GM21717 (cell line): ENCODE measurements at regions not wholly inside any gene's neighbourhood (a gene's known extent, or its start where the extent isn't known, plus 50 kb on each side); places are given as distances from the start of the nearest gene placed in this dataset.
"Not testable (repeated sequence)": the region's sequence is repeated elsewhere in the genome, so short reads cannot be mapped to it uniquely, and the experiment has no call there.

Experiments used
- ATAC-seq: cut with Tn5 transposase; IDR thresholded peaks from one replicate; pipeline ENCODE4 v1.9.1; 2021; ENCODE audit warnings: mild to moderate bottlenecking, moderate library complexity; ENCODE audit not compliant: unreplicated experiment

- ATAC-seq = no peak
Observed at GRCh38 chr13:104657196-104657595, 1591.0 kb upstream of the SLC10A2 start.

GRCh38 chr13:104650431-104650830 is 1584.2 kb upstream of the SLC10A2 start:
- no peak for ATAC-seq

- ATAC-seq = no peak
Observed at GRCh38 chr13:104648291-104648690, 1582.1 kb upstream of the SLC10A2 start.

GRCh38 chr13:104645786-104646185 is 1579.6 kb upstream of the SLC10A2 start:
- no peak for ATAC-seq

- ATAC-seq = no peak
Observed at GRCh38 chr13:104641309-104641708, 1575.1 kb upstream of the SLC10A2 start.

- ATAC-seq = no peak
Observed at GRCh38 chr13:104635879-104636278, 1569.7 kb upstream of the SLC10A2 start.

GRCh38 chr13:104634016-104634415 is 1567.8 kb upstream of the SLC10A2 start:
- ATAC-seq = no peak

- ATAC-seq = no peak
Observed at GRCh38 chr13:104632736-104633135, 1566.5 kb upstream of the SLC10A2 start.

- ATAC-seq = no peak
Observed at GRCh38 chr13:104625201-104625600, 1559.0 kb upstream of the SLC10A2 start.

GRCh38 chr13:104616990-104617389 is 1550.8 kb upstream of the SLC10A2 start:
- peak; percentile 72 for ATAC-seq

GRCh38 chr13:104614361-104615145 is 1548.3 kb upstream of the SLC10A2 start:
- no peak for ATAC-seq

- no peak for ATAC-seq
Observed at GRCh38 chr13:104608331-104608730, 1542.1 kb upstream of the SLC10A2 start.

GRCh38 chr13:104605435-104605834 is 1539.2 kb upstream of the SLC10A2 start:
- not testable (repeated sequence) for ATAC-seq

GRCh38 chr13:104597546-104598180 is 1531.4 kb upstream of the SLC10A2 start:
- ATAC-seq = no peak

- no peak for ATAC-seq
Observed at GRCh38 chr13:104595511-104595910, 1529.3 kb upstream of the SLC10A2 start.

GRCh38 chr13:104594806-104595205 is 1528.6 kb upstream of the SLC10A2 start:
- ATAC-seq = no peak

- ATAC-seq = no peak
Observed at GRCh38 chr13:104593693-104594092, 1527.5 kb upstream of the SLC10A2 start.

- ATAC-seq = no peak
Observed at GRCh38 chr13:104593251-104593576, 1527.0 kb upstream of the SLC10A2 start.

- ATAC-seq = no peak
Observed at GRCh38 chr13:104592545-104593250, 1526.5 kb upstream of the SLC10A2 start.

GRCh38 chr13:104592127-104592526 is 1525.9 kb upstream of the SLC10A2 start:
- ATAC-seq = no peak

GRCh38 chr13:104586051-104586746 is 1520.0 kb upstream of the SLC10A2 start:
- no peak for ATAC-seq
